Neural cell (in vitro differentiated cells): ENCODE measurements at regions not wholly inside any gene's neighbourhood (a gene's known extent, or its start where the extent isn't known, plus 50 kb on each side); places are given as distances from the start of the nearest gene placed in this dataset.

Source experiments
- EP300 ChIP-seq: fragments of 450-650 bp; conservative IDR thresholded peaks from 2 replicates; pipeline ENCODE4 v1.6.1; 2014; ENCODE audit warnings: antibody characterized with exemption, mild to moderate bottlenecking, moderate library complexity; ENCODE audit not compliant: poor library complexity, severe bottlenecking
- EZH2 ChIP-seq: fragments of 200-600, 300-800 bp; shearing (Covaris generic), sonication (generic); IDR thresholded peaks from 2 replicates; pipeline ENCODE4 v1.6.1; 2014; ENCODE audit warnings: antibody characterized with exemption, low read length, borderline replicate concordance, mild to moderate bottlenecking; ENCODE audit not compliant: insufficient read depth, poor library complexity, severe bottlenecking
- MXI1 ChIP-seq: fragments of 450-650 bp; conservative IDR thresholded peaks from 2 replicates; pipeline ENCODE4 v1.6.1; 2014; ENCODE audit warnings: antibody characterized with exemption, mild to moderate bottlenecking; ENCODE audit not compliant: poor library complexity, severe bottlenecking
- POLR2AphosphoS5 ChIP-seq: IDR thresholded peaks from 2 replicates; pipeline ENCODE4 v1.6.1; 2012
- RAD21 ChIP-seq: fragments of 450-650 bp; conservative IDR thresholded peaks from 2 replicates; pipeline ENCODE4 v1.6.1; 2014; ENCODE audit warnings: antibody characterized with exemption, mild to moderate bottlenecking, moderate library complexity
- REST ChIP-seq: IDR thresholded peaks from 2 replicates; pipeline ENCODE4 v1.6.1; 2012; ENCODE audit warnings: borderline replicate concordance
- SMC3 ChIP-seq: fragments of 450-650 bp; conservative IDR thresholded peaks from 2 replicates; pipeline ENCODE4 v1.6.1; 2014; ENCODE audit warnings: antibody characterized with exemption, mild to moderate bottlenecking, moderate library complexity; ENCODE audit not compliant: poor library complexity
- TAF1 ChIP-seq: IDR thresholded peaks from 2 replicates; pipeline ENCODE4 v1.6.1; 2012; ENCODE audit warnings: low read depth
- TF ChIP-seq, protein P1 (sequence below): fragments of 450-650 bp; IDR thresholded peaks from 2 replicates; pipeline ENCODE4 v1.5.1; 2014; ENCODE audit warnings: antibody characterized with exemption, mild to moderate bottlenecking, moderate library complexity; ENCODE audit not compliant: poor library complexity, severe bottlenecking

DNA sequence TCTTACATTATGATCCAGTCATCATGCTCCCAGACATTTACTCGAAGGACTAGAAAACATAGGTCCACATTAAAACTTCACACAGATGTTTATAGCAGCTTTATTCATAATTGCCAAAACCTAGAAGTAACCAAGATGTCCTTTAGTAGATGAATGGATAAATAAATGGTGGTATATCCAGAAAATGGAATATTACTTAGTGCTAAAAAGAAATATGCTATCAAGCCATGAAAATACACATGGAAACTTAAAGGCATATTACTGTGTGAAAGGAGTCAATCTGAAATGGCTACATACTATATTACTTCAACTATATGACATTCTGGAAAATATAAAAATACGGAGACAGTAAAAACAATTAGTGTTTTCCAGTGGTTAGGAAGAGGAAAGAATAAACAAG lies 1039.1 kb upstream of the INTU start:
- TF ChIP-seq POLR2AphosphoS5 (no peak), MXI1 (no peak), EP300 (no peak), TAF1 (no peak), SMC3 (no peak), EZH2 (no peak), REST (no peak), RAD21 (no peak)
- TF ChIP-seq, protein P1, sequence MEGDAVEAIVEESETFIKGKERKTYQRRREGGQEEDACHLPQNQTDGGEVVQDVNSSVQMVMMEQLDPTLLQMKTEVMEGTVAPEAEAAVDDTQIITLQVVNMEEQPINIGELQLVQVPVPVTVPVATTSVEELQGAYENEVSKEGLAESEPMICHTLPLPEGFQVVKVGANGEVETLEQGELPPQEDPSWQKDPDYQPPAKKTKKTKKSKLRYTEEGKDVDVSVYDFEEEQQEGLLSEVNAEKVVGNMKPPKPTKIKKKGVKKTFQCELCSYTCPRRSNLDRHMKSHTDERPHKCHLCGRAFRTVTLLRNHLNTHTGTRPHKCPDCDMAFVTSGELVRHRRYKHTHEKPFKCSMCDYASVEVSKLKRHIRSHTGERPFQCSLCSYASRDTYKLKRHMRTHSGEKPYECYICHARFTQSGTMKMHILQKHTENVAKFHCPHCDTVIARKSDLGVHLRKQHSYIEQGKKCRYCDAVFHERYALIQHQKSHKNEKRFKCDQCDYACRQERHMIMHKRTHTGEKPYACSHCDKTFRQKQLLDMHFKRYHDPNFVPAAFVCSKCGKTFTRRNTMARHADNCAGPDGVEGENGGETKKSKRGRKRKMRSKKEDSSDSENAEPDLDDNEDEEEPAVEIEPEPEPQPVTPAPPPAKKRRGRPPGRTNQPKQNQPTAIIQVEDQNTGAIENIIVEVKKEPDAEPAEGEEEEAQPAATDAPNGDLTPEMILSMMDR, result no peak
